Adrenal gland (tissue), 9 donors: ENCODE measurements at regions not wholly inside any gene's neighbourhood (a gene's known extent, or its start where the extent isn't known, plus 50 kb on each side); places are given as distances from the start of the nearest gene placed in this dataset.

Experiments
- DNase-seq, 7 donors: peaks; one replicate each; pipeline ENCODE4 v3.0.0-alpha.2; 2019 to 2020
- H3K27ac ChIP-seq, 5 donors: fragments of 200-600 bp; sonication (generic) in 4 of 5; 1 replicate in 3 of 5; 2 replicates in 2 of 5; pipeline versions ENCODE4 v1.5.1 to v1.8.0; 2016 to 2020; ENCODE audit warnings: mild to moderate bottlenecking in 1 of 5
- H3K27me3 ChIP-seq: fragments of 200-600 bp; 2 replicates; pipeline ENCODE4 v1.8.0; 2021
- H3K36me3 ChIP-seq, 2 donors: fragments of 200-600 bp; replicated peaks in 1 of 2; 1 replicate in 1 of 2; 2 replicates in 1 of 2; pipeline versions ENCODE4 v1.5.1 to v1.8.0; 2018 to 2022
- H3K4me1 ChIP-seq, 2 donors: fragments of 200-600 bp; replicated peaks in 1 of 2; 1 replicate in 1 of 2; 2 replicates in 1 of 2; pipeline versions ENCODE4 v1.5.1 to v1.8.0; 2018 to 2021
- H3K4me3 ChIP-seq, 4 donors: fragments of 200-600 bp; sonication (generic) in 3 of 4; one replicate each; pipeline ENCODE4 v1.5.1; 2016 to 2018
- H3K9me3 ChIP-seq, 3 donors: fragments of 200-600 bp; sonication (generic) in 1 of 3; replicated peaks in 1 of 3; 1 replicate in 2 of 3; 2 replicates in 1 of 3; pipeline versions ENCODE4 v1.5.1 to v1.8.0; 2016 to 2021
- POLR2A ChIP-seq, 2 donors: fragments of 450-650 bp; IDR thresholded peaks; one replicate each; pipeline ENCODE4 v1.6.1; 2017; ENCODE audit warnings: antibody characterized with exemption in 2 of 2, mild to moderate bottlenecking in 2 of 2, moderate library complexity in 1 of 2
- WGBS, 4 donors: extraction: QIAGEN DNeasy Blood & Tissue Kit in 2 of 4; methylation state at CpG; one replicate each; pipeline versions ENCODE4 v1.1.5 to v1.1.7; 2013 to 2017; 5-methylcytosine and 5-hydroxymethylcytosine counted together
- intact Hi-C, 2 donors: fragments of 100-400 bp; cut with DNase I; formaldehyde crosslinking; loops; one replicate each; pipeline versions ENCODE4 v1.14.1 to v1.15.0; 2022 to 2023
- TF ChIP-seq, protein P1 (sequence below), 6 experiments: fragments of 450-650 bp in 4 of 6; fragments of 200-600 bp in 2 of 6; sonication (generic) in 1 of 6; IDR thresholded peaks; 1 replicate in 5 of 6; 2 replicates in 1 of 6; pipeline versions ENCODE4 v1.5.1 to v1.8.0; 2016 to 2021; ENCODE audit warnings: antibody characterized with exemption in 6 of 6, mild to moderate bottlenecking in 2 of 6, moderate library complexity in 1 of 6
- donor health status: healthy with polysubstance abuse.
- donor health status: Bipolar disorder and iron deficiency.
- donor health status: DM: yes; HTN: yes; CAD: no.
- donor health status: DM: no; HTN: no; CAD: no.
- donor health status: DM: no; HTN: no; CAD: no.

DNA sequence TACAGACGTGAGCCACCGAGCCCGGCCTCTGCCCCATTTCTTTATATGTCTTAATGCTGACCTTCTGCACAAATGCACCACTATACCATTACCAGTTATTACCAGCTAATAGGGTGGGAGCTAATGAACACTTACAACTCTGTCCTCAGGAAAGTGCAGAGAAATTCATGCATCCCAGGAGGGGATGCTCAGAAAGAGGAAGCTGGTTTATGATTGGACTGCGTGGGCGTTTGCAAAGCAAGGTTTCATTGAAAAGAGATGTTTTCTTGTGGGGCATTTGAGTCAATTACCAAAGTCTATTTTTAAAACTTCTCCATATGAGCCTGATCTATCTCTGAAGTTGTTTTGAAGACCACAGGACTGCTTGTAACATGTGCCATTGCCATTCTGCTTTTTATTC lies 417.7 kb upstream of the CELF2 start:
- Histone ChIP-seq H3K4me3 (no peak overlapping the region), H3K36me3 (no peaks in the 10 kb centered on the region), H3K27ac (no peak overlapping the region), H3K9me3 (no peaks in the 10 kb centered on the region), H3K27me3 (no peaks in the 10 kb centered on the region), H3K4me1 (no peaks in the 10 kb centered on the region)
- TF ChIP-seq, protein P1, sequence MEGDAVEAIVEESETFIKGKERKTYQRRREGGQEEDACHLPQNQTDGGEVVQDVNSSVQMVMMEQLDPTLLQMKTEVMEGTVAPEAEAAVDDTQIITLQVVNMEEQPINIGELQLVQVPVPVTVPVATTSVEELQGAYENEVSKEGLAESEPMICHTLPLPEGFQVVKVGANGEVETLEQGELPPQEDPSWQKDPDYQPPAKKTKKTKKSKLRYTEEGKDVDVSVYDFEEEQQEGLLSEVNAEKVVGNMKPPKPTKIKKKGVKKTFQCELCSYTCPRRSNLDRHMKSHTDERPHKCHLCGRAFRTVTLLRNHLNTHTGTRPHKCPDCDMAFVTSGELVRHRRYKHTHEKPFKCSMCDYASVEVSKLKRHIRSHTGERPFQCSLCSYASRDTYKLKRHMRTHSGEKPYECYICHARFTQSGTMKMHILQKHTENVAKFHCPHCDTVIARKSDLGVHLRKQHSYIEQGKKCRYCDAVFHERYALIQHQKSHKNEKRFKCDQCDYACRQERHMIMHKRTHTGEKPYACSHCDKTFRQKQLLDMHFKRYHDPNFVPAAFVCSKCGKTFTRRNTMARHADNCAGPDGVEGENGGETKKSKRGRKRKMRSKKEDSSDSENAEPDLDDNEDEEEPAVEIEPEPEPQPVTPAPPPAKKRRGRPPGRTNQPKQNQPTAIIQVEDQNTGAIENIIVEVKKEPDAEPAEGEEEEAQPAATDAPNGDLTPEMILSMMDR (IDR thresholded peaks at IDR 0.05), result no peak
- no peak for TF ChIP-seq POLR2A (IDR thresholded peaks at IDR 0.05)
- intact Hi-C loops, result no loop called here
- WGBS, 4 donors, result 70 to 86% (median 83%) methylated on average over 5 of the region's 5 CpGs
- no peak for DNase-seq

GRCh38 chr10:10605551-10606081 lies 412.1 kb upstream of the CELF2 start:
- WGBS, 4 donors, result 49 to 56% (median 52%) methylated on average over 9 of the region's 9 CpGs

DNA sequence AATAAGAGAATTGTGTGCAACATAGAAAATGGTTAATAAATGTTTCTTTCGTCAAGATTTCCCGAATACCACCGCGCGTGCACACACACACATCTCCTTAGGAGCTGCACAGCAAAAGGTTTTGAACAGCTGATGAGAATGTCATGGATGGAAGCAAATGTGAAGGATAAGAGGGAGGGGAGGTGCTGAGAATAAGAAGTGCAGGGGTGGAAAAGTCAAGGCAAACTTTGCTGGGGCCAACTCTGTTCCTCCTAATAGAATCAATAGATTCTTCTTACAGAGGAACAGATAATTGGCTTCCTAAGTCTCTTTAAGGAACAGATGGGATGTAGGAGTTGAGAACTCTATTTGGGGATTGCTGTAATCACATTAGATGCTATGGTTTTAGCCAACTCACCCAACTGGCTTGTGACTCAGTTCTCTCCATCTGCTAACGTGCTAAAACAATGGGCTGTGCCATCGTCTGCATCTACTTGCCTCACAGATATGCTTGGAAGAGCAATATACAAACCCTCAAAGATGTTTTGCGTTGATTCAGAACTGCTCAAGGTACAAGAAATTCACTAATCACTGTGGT lies 408.2 kb upstream of the CELF2 start:
- Histone ChIP-seq H3K4me3 (no peak overlapping the region), H3K27ac (no peak overlapping the region), H3K36me3 (no peaks in the 10 kb centered on the region), H3K4me1 (no peaks in the 10 kb centered on the region), H3K27me3 (no peaks in the 10 kb centered on the region), H3K9me3 (no peaks in the 10 kb centered on the region)
- WGBS, 4 donors, result 87 to 93% (median 89%) methylated on average over 8 of the region's 8 CpGs
- TF ChIP-seq, protein P1 (IDR thresholded peaks at IDR 0.05), result no peak
- no peak for TF ChIP-seq POLR2A (IDR thresholded peaks at IDR 0.05)
- intact Hi-C loops, result no loop called here
- no peak for DNase-seq

More at GRCh38 chr10:10605551-10606081, 412.1 kb upstream of the CELF2 start:
- Histone ChIP-seq H3K9me3 (no peaks in the 10 kb centered on the region), H3K36me3 (no peaks in the 10 kb centered on the region), H3K4me1 (no peaks in the 10 kb centered on the region), H3K4me3 (no peak overlapping the region), H3K27me3 (no peaks in the 10 kb centered on the region), H3K27ac (peak overlapping the region in 3 of 5 donors; percentile 45 to 73 (median 60))
- intact Hi-C loops, result no loop called here
- peak in 5 of 7 donors; percentile 29 to 54 (median 41) for DNase-seq
- TF ChIP-seq POLR2A (IDR thresholded peaks at IDR 0.05), result no peak
- TF ChIP-seq, protein P1 (IDR thresholded peaks at IDR 0.05), result no peak

DNA sequence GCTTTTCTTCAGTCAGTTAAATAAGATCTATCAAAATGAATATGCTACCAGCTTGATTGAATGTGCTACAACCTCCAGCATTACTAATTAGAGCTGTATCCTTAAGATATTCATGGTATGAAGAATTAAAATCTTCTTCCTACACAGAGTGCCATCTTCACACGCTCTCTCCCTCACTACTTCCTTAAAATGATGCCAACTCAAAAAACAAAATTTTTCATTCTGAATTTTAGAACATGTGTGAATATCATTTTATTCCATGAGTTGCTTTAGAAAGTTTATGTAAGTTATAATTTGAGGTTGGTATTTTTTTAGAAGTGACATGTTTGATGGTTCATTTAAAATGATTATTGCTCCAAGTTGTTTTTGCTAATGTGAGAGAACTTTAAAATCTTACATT lies 407.5 kb upstream of the CELF2 start:
- Histone ChIP-seq H3K4me3 (no peak overlapping the region), H3K27ac (no peak overlapping the region), H3K9me3 (no peaks in the 10 kb centered on the region), H3K36me3 (no peaks in the 10 kb centered on the region), H3K27me3 (no peaks in the 10 kb centered on the region), H3K4me1 (no peaks in the 10 kb centered on the region)
- 76 to 94% (median 90%) methylated on average over 1 of the region's 1 CpG for WGBS, 4 donors
- no peak for TF ChIP-seq POLR2A (IDR thresholded peaks at IDR 0.05)
- no peak for DNase-seq
- intact Hi-C loops, result no loop called here

DNA sequence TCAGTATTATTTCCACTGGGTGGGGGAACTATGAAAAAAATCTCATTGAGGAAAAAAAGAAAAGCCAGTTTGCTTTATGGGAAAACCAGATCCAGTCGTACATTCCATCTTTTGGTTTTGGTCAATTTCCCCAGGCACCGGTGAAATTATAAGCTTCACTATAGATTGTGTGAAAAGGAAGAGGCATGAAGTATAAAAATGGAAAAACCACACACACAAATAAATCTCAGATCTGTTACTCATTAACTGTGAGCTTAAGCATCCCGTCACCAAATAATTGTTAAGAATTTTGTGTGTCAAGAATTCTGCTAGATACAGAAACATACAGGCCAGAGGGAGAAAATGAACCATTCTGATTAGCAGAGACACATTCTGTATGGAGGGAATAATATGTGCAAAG lies 405.5 kb upstream of the CELF2 start:
- no peak for TF ChIP-seq POLR2A (IDR thresholded peaks at IDR 0.05)
- TF ChIP-seq, protein P1 (IDR thresholded peaks at IDR 0.05), result no peak
- Histone ChIP-seq H3K4me1 (no peaks in the 10 kb centered on the region), H3K27me3 (no peaks in the 10 kb centered on the region), H3K36me3 (no peaks in the 10 kb centered on the region), H3K4me3 (no peak overlapping the region), H3K27ac (no peak overlapping the region), H3K9me3 (no peaks in the 10 kb centered on the region)
- intact Hi-C loops, result no loop called here
- 88 to 90% (median 89%) methylated on average over 3 of the region's 3 CpGs for WGBS, 4 donors
- DNase-seq, result no peak
